SH-SY5Y (cell line): ENCODE measurements at regions not wholly inside any gene's neighbourhood (a gene's known extent, or its start where the extent isn't known, plus 50 kb on each side); places are given as distances from the start of the nearest gene placed in this dataset.

ENCODE experiments used
- GATA2 ChIP-seq: IDR thresholded peaks from 2 replicates; pipeline ENCODE4 v1.6.1; 2011; ENCODE audit warnings: mild to moderate bottlenecking, low read depth, low read length
- GATA3 ChIP-seq: IDR thresholded peaks from 2 replicates; pipeline ENCODE4 v1.6.1; 2011; ENCODE audit warnings: low read depth, mild to moderate bottlenecking, low read length, moderate library complexity

GRCh38 chr15:95690631-95691340, 639.7 kb upstream of the NR2F2 start:
- no peak for TF ChIP-seq GATA3
- TF ChIP-seq GATA2, result no peak
